ENCODE measurements at regions not wholly inside any gene's neighbourhood (a gene's known extent, or its start where the extent isn't known, plus 50 kb on each side); places are given as distances from the start of the nearest gene placed in this dataset.

GRCh38 chr7:67875558-67875957, 878.9 kb downstream of the TYW1 start:
- H3K27ac ChIP-seq (ENCODE audit: low read depth in 1 of 2, low read length in 1 of 2): no peak overlapping the region
- 84% methylated on average over 4 of the region's 4 CpGs for WGBS

GRCh38 chr7:67878808-67879207, 882.2 kb downstream of the TYW1 start:
- H3K9me3 ChIP-seq (ENCODE audit: control insufficient read depth in 2 of 2, insufficient read depth in 1 of 2, low read length in 1 of 2): peaks cover 0 to 11% of the 10 kb centered on the region in 2 donors
- no peaks in the 10 kb centered on the region for H3K4me1 ChIP-seq (ENCODE audit: control insufficient read depth in 2 of 2, insufficient read depth in 2 of 2, low read length in 2 of 2)
- H3K27me3 ChIP-seq (ENCODE audit: control insufficient read depth in 2 of 2, insufficient read depth in 1 of 2, low read length in 1 of 2): no peaks in the 10 kb centered on the region
- WGBS: 91% methylated on average over 8 of the region's 8 CpGs
- no peak overlapping the region for H3K27ac ChIP-seq (ENCODE audit: low read depth in 1 of 2, low read length in 1 of 2)
- H3K4me3 ChIP-seq (ENCODE audit: low read length in 2 of 2): no peak overlapping the region
- H3K36me3 ChIP-seq (ENCODE audit: control insufficient read depth in 2 of 2, insufficient read depth in 2 of 2, low read length in 1 of 2): no peaks in the 10 kb centered on the region
- no peak for DNase-seq (ENCODE audit: low read depth in 6 of 9, low spot score in 9 of 9)

More at GRCh38 chr7:67875558-67875957, 878.9 kb downstream of the TYW1 start:
- Histone ChIP-seq H3K4me3 (ENCODE audit: low read length in 2 of 2) (no peak overlapping the region), H3K27me3 (ENCODE audit: control insufficient read depth in 2 of 2, insufficient read depth in 1 of 2, low read length in 1 of 2) (no peaks in the 10 kb centered on the region), H3K36me3 (ENCODE audit: control insufficient read depth in 2 of 2, insufficient read depth in 2 of 2, low read length in 1 of 2) (no peaks in the 10 kb centered on the region), H3K9me3 (ENCODE audit: control insufficient read depth in 2 of 2, insufficient read depth in 1 of 2, low read length in 1 of 2) (peaks cover 0 to 7% of the 10 kb centered on the region in 2 donors), H3K4me1 (ENCODE audit: control insufficient read depth in 2 of 2, insufficient read depth in 2 of 2, low read length in 2 of 2) (no peaks in the 10 kb centered on the region)
- DNase-seq (ENCODE audit: low read depth in 6 of 9, low spot score in 9 of 9): no peak

DNA sequence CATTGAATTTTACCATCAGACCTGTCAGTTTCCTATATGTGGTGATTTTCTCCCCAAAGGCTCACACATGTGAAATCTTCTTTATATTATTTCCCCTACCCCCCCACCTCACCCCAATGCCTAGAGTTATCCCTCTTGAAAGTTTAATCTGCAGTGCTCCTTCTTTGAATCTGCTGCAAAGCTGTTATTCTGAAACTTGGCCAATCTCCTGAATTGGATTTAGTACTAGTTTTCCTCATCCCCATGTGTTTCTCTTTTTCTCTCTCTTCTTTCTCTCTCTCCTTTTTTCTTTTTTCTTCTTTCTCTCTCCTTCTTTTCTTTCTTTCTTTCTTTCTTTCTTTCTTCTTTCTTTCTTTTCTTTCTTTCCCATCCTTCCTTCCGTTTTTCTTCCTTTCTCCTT, 886.2 kb downstream of the TYW1 start:
- Histone ChIP-seq H3K4me1 (ENCODE audit: control insufficient read depth in 2 of 2, insufficient read depth in 2 of 2, low read length in 2 of 2) (no peaks in the 10 kb centered on the region), H3K9me3 (ENCODE audit: control insufficient read depth in 2 of 2, insufficient read depth in 1 of 2, low read length in 1 of 2) (peaks cover 0 to 11% of the 10 kb centered on the region in 2 donors)
- WGBS: 93% methylated on average over 1 of the region's 1 CpG

GRCh38 chr7:67890316-67890715, 893.7 kb downstream of the TYW1 start:
- DNase-seq (ENCODE audit: low read depth in 6 of 9, low spot score in 9 of 9): no peak
- WGBS: 92% methylated on average over 12 of the region's 12 CpGs
- H3K27me3 ChIP-seq (ENCODE audit: control insufficient read depth in 2 of 2, insufficient read depth in 1 of 2, low read length in 1 of 2): no peaks in the 10 kb centered on the region
- H3K9me3 ChIP-seq (ENCODE audit: control insufficient read depth in 2 of 2, insufficient read depth in 1 of 2, low read length in 1 of 2): peaks cover 3 to 45% of the 10 kb centered on the region in 2 donors
- no peaks in the 10 kb centered on the region for H3K4me1 ChIP-seq (ENCODE audit: control insufficient read depth in 2 of 2, insufficient read depth in 2 of 2, low read length in 2 of 2)
- no peak overlapping the region for H3K4me3 ChIP-seq (ENCODE audit: low read length in 2 of 2)
- no peak overlapping the region for H3K27ac ChIP-seq (ENCODE audit: low read depth in 1 of 2, low read length in 1 of 2)
- H3K36me3 ChIP-seq (ENCODE audit: control insufficient read depth in 2 of 2, insufficient read depth in 2 of 2, low read length in 1 of 2): no peaks in the 10 kb centered on the region

More for the DNA sequence above, 886.2 kb downstream of the TYW1 start:
- Histone ChIP-seq H3K4me3 (ENCODE audit: low read length in 2 of 2) (no peak overlapping the region), H3K36me3 (ENCODE audit: control insufficient read depth in 2 of 2, insufficient read depth in 2 of 2, low read length in 1 of 2) (no peaks in the 10 kb centered on the region), H3K27ac (ENCODE audit: low read depth in 1 of 2, low read length in 1 of 2) (no peak overlapping the region), H3K27me3 (ENCODE audit: control insufficient read depth in 2 of 2, insufficient read depth in 1 of 2, low read length in 1 of 2) (no peaks in the 10 kb centered on the region)
- no peak for DNase-seq (ENCODE audit: low read depth in 6 of 9, low spot score in 9 of 9)

- H3K27ac ChIP-seq (ENCODE audit: low read depth in 1 of 2, low read length in 1 of 2): no peak overlapping the region
- DNase-seq (ENCODE audit: low read depth in 6 of 9, low spot score in 9 of 9): no peak
- no peaks in the 10 kb centered on the region for H3K4me1 ChIP-seq (ENCODE audit: control insufficient read depth in 2 of 2, insufficient read depth in 2 of 2, low read length in 2 of 2)
- H3K36me3 ChIP-seq (ENCODE audit: control insufficient read depth in 2 of 2, insufficient read depth in 2 of 2, low read length in 1 of 2): no peaks in the 10 kb centered on the region
- H3K4me3 ChIP-seq (ENCODE audit: low read length in 2 of 2): no peak overlapping the region
- no peaks in the 10 kb centered on the region for H3K27me3 ChIP-seq (ENCODE audit: control insufficient read depth in 2 of 2, insufficient read depth in 1 of 2, low read length in 1 of 2)
- H3K9me3 ChIP-seq (ENCODE audit: control insufficient read depth in 2 of 2, insufficient read depth in 1 of 2, low read length in 1 of 2): peaks cover 3 to 26% of the 10 kb centered on the region in 2 donors
- 97% methylated on average over 6 of the region's 6 CpGs for WGBS
Measured at GRCh38 chr7:67894746-67895145, 898.1 kb downstream of the TYW1 start.

- Histone ChIP-seq H3K4me3 (ENCODE audit: low read length in 2 of 2) (no peak overlapping the region), H3K36me3 (ENCODE audit: control insufficient read depth in 2 of 2, insufficient read depth in 2 of 2, low read length in 1 of 2) (no peaks in the 10 kb centered on the region), H3K9me3 (ENCODE audit: control insufficient read depth in 2 of 2, insufficient read depth in 1 of 2, low read length in 1 of 2) (peaks cover 1 to 25% of the 10 kb centered on the region in 2 donors), H3K27ac (ENCODE audit: low read depth in 1 of 2, low read length in 1 of 2) (no peak overlapping the region), H3K27me3 (ENCODE audit: control insufficient read depth in 2 of 2, insufficient read depth in 1 of 2, low read length in 1 of 2) (no peaks in the 10 kb centered on the region), H3K4me1 (ENCODE audit: control insufficient read depth in 2 of 2, insufficient read depth in 2 of 2, low read length in 2 of 2) (no peaks in the 10 kb centered on the region)
- no peak for DNase-seq (ENCODE audit: low read depth in 6 of 9, low spot score in 9 of 9)
Measured at GRCh38 chr7:67896721-67897120, 900.1 kb downstream of the TYW1 start.

GRCh38 chr7:67900456-67900855, 903.8 kb downstream of the TYW1 start:
- Histone ChIP-seq H3K4me3 (ENCODE audit: low read length in 2 of 2) (no peak overlapping the region), H3K36me3 (ENCODE audit: control insufficient read depth in 2 of 2, insufficient read depth in 2 of 2, low read length in 1 of 2) (no peaks in the 10 kb centered on the region), H3K27me3 (ENCODE audit: control insufficient read depth in 2 of 2, insufficient read depth in 1 of 2, low read length in 1 of 2) (no peaks in the 10 kb centered on the region), H3K4me1 (ENCODE audit: control insufficient read depth in 2 of 2, insufficient read depth in 2 of 2, low read length in 2 of 2) (no peaks in the 10 kb centered on the region), H3K9me3 (ENCODE audit: control insufficient read depth in 2 of 2, insufficient read depth in 1 of 2, low read length in 1 of 2) (peaks cover 1 to 16% of the 10 kb centered on the region in 2 donors), H3K27ac (ENCODE audit: low read depth in 1 of 2, low read length in 1 of 2) (no peak overlapping the region)
- 75% methylated on average over 2 of the region's 2 CpGs for WGBS
- DNase-seq (ENCODE audit: low read depth in 6 of 9, low spot score in 9 of 9): no peak

GRCh38 chr7:67901808-67902480, 905.3 kb downstream of the TYW1 start:
- H3K27ac ChIP-seq (ENCODE audit: low read depth in 1 of 2, low read length in 1 of 2): no peak overlapping the region
- H3K4me3 ChIP-seq (ENCODE audit: low read length in 2 of 2): no peak overlapping the region
- no peaks in the 10 kb centered on the region for H3K27me3 ChIP-seq (ENCODE audit: control insufficient read depth in 2 of 2, insufficient read depth in 1 of 2, low read length in 1 of 2)
- H3K36me3 ChIP-seq (ENCODE audit: control insufficient read depth in 2 of 2, insufficient read depth in 2 of 2, low read length in 1 of 2): no peaks in the 10 kb centered on the region
- H3K9me3 ChIP-seq (ENCODE audit: control insufficient read depth in 2 of 2, insufficient read depth in 1 of 2, low read length in 1 of 2): peaks cover 1 to 16% of the 10 kb centered on the region in 2 donors
- WGBS: 85% methylated on average over 17 of the region's 17 CpGs
- no peak for DNase-seq (ENCODE audit: low read depth in 6 of 9, low spot score in 9 of 9)
- H3K4me1 ChIP-seq (ENCODE audit: control insufficient read depth in 2 of 2, insufficient read depth in 2 of 2, low read length in 2 of 2): no peaks in the 10 kb centered on the region

GRCh38 chr7:67907792-67908191, 911.2 kb downstream of the TYW1 start:
- DNase-seq (ENCODE audit: low read depth in 6 of 9, low spot score in 9 of 9): no peak
- H3K27ac ChIP-seq (ENCODE audit: low read depth in 1 of 2, low read length in 1 of 2): no peak overlapping the region
- no peak overlapping the region for H3K4me3 ChIP-seq (ENCODE audit: low read length in 2 of 2)
- H3K27me3 ChIP-seq (ENCODE audit: control insufficient read depth in 2 of 2, insufficient read depth in 1 of 2, low read length in 1 of 2): no peaks in the 10 kb centered on the region
- no peaks in the 10 kb centered on the region for H3K4me1 ChIP-seq (ENCODE audit: control insufficient read depth in 2 of 2, insufficient read depth in 2 of 2, low read length in 2 of 2)
- H3K9me3 ChIP-seq (ENCODE audit: control insufficient read depth in 2 of 2, insufficient read depth in 1 of 2, low read length in 1 of 2): peaks cover 4 to 7% of the 10 kb centered on the region in 2 donors
- no peaks in the 10 kb centered on the region for H3K36me3 ChIP-seq (ENCODE audit: control insufficient read depth in 2 of 2, insufficient read depth in 2 of 2, low read length in 1 of 2)
- WGBS: 74% methylated on average over 5 of the region's 5 CpGs

Measured in thymus (tissue), 11 donors.